ENCODE measurements at regions not wholly inside any gene's neighbourhood (a gene's known extent, or its start where the extent isn't known, plus 50 kb on each side); places are given as distances from the start of the nearest gene placed in this dataset.

DNA sequence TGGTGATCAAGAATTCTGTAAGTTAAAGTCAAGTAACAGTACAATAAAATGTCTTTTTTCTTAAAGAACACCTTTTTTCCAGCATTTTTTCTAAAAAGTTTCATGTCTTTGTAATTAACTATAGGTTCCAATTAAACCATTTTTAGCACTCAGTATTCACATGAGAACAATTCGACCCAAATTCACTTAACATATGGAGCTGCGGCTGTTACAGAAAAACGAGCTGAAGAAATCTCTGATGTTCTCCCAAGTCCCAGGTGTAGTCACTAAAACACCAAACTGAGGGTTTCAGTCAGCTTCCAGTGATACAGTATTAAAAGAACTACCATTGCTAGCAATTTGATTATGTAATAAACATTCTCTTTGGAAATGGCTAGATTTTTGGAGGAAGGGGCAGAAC, 117.6 kb downstream of the TNFSF13B start:
- no peak for TF ChIP-seq POLR2A (IDR thresholded peaks at IDR 0.05)
- TF ChIP-seq, protein P1, sequence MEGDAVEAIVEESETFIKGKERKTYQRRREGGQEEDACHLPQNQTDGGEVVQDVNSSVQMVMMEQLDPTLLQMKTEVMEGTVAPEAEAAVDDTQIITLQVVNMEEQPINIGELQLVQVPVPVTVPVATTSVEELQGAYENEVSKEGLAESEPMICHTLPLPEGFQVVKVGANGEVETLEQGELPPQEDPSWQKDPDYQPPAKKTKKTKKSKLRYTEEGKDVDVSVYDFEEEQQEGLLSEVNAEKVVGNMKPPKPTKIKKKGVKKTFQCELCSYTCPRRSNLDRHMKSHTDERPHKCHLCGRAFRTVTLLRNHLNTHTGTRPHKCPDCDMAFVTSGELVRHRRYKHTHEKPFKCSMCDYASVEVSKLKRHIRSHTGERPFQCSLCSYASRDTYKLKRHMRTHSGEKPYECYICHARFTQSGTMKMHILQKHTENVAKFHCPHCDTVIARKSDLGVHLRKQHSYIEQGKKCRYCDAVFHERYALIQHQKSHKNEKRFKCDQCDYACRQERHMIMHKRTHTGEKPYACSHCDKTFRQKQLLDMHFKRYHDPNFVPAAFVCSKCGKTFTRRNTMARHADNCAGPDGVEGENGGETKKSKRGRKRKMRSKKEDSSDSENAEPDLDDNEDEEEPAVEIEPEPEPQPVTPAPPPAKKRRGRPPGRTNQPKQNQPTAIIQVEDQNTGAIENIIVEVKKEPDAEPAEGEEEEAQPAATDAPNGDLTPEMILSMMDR (IDR thresholded peaks at IDR 0.05): no peak
- TF ChIP-seq POLR2AphosphoS5 (IDR thresholded peaks at IDR 0.05): no peak
